HG03103 (cell line): ENCODE measurements at regions not wholly inside any gene's neighbourhood (a gene's known extent, or its start where the extent isn't known, plus 50 kb on each side); places are given as distances from the start of the nearest gene placed in this dataset.

Experiments used
- ATAC-seq: cut with Tn5 transposase; IDR thresholded peaks from one replicate; pipeline ENCODE4 v1.9.1; 2021; ENCODE audit warnings: low read depth; ENCODE audit not compliant: unreplicated experiment

DNA sequence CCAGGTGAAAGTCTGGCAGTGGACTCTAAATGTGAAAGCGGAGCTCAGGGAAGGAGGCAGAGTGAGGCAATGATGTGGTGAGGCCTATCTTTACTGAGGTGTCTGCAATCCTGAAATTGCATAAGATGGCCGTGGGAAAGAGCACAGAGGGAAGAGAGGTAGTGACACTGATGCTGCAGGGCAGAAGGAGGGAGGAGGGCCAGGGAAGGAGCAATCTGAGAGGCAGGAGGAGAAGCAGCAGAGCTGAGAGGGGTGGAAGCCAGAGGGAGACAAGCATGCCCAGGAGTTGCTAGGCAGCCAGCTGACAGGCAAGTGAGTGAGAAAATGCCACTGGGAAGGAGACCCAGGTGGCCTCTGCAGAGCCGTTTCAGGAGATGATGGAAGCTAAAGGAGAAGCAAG, 97.4 kb upstream of the CNR1 start:
- no peak for ATAC-seq

DNA sequence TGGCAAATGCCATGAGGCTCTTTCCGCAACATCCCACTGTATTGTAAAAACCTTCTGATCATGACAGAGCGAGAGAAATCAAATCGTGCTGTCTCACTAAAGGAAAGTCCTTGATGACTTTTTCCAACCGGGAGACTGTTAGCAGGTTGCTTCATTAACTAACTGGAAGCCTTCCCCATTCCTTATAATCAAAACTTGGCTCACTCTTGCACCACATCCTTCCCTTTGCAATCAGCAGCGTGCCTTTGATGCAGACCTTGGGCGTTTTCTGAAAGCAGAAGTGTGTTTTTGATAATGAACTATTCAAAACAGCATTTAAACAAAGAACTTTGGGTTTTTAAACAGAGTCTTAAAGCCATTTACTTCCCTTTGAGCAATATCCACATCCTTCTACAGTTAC, 96.2 kb upstream of the CNR1 start:
- no peak for ATAC-seq

DNA sequence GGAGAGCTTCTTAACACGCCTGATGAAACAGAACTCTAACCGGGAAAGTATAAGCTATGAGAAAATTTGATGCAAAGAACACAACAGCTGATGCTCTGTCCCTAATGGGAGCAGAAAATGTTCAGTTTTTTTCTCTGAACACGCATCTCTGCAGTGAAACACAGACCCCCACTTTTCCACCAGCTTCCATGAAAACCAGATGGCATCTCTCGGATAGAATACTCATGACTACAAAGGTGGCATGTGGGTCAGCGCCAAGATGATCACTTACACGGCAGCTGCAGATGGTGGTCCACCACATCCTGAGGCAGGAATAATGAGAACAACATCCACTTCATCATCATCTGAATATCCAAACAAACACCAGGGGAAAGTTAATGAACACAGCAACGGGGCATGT, 85.2 kb upstream of the CNR1 start:
- ATAC-seq: no peak

DNA sequence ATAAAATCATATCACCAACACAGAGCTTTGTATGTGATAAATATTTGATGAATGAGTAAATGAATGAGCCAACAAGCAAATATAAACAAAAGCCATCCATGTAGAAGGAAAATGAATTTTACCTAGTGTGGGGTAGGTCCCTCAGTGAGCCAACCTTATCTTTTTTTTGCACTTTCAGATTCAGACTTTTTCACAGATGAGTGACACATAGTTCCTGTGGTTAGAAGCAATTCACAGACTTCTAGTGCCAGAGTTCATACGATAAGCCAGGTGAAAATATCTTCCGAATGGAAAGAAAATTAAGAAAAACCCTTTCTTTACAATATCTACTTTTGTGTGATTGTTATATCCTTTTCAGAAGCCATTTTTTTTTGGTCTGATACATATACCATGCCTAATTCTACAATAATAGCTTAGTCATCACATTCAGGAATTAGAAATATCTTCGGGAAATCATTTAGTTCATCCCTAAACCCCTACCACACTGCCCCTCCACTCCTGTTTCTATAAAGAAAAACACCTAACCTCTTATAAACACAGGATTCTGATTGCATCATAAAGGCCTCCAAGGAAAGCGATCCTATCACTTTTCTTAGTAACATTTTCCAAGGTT, 82.7 kb upstream of the CNR1 start:
- ATAC-seq: no peak

DNA sequence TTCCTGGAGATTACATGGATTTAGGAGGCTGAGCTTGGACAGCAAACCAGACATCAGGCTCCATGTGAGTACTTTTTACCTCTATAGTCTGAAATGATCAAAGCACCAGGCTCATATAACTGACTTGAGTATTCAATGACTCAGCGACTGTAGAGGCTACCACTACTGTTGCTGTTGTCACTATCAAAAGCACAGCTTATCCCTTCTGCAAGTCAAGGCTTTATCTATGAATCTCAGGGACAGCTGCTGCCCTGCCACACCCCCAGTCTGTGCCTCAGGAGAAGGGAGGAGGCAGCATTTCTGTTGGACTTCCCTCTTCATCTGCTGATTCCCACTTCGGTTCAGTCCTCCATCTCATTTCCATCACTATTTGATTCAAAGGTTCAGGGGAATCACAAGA, 80.5 kb upstream of the CNR1 start:
- no peak for ATAC-seq

DNA sequence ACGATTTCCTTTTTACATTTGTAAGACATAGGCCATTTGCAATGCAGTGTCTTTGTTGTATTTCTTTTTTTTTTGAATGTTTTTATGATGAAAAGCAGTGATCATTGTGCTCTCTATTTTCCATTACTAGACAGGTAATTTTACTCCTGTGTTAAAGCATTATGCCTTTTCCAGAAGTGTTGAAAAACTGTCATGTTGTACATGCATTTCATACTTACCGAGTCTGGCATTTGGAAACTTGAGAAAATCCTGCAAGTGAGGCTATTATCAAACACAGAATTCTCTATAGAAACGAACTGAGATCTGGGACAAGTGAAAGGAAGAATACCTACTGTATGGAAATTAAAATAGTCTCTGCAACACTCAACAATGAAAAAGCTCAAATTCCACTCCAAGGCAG, 78.6 kb upstream of the CNR1 start:
- no peak for ATAC-seq

DNA sequence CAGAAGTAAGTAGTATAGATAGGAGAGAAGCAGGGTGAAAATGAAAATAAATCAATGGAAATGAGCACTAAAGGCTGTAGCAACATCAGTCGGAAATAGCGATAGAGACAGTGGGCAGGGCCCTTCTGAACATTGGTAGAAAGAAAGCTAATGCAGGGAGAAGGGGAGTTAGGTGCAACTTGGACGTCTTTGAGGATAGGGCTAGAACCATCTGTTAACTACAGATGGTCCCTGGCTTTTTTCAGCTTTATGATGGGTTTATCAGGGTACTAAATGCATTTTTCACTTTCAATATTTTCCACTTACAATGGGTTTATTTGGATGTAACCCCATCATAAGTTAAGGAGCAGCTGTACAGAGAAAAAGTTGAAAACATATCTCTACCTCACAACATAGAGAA, 72.8 kb upstream of the CNR1 start:
- ATAC-seq: no peak

DNA sequence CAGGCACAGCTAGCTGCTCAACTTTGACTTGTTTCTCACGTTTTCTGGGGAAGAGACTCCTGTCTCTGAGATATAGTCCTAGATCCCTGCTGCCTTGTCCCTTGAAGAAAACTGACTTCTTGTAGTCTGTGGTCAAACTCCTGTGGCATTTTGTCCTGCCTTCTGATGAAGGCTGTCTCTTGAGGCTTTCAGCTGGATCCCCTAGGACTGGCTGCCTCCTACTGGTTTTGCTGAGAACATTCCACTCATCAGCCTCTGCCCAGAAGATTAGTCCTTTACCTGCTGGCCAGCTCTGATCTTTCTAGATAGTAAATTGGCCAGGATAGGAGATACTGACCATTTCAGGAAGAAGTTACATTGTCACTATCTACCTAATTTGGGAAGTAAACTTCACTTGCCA, 71.9 kb upstream of the CNR1 start:
- ATAC-seq: no peak

DNA sequence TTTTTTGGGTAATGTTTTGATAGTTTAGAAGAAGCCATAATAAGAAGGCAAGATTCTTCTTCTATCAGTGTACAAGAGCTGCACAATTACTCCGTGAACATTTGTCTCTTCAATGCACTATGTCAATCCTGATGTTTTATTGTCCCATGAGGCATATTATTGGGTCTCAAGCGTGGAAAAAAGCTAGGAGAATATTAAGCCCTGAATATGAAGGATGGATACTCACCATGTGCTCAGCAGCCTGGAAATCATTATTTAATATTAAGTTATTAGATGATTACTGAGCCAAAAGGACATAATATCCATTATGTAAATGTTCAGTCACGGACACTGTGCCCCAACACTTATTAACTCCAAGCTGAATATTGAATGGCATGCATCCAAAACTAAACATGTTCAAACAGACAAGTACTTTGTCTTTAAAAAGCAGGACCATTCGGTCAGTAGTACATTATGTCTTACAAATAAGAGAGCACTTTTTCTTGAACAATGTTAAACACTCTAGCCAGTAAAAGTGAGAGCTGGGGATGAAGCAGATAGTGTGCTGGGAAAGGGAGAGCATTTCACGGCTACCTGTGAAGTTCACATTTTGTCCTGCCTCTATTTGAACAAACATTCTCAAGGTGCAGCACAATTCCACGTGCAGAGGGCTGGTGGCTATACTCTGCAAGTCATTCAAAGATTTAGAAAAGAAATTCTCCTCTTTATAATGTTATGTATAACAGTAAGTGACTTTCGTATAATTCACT, 70.6 kb upstream of the CNR1 start:
- no peak for ATAC-seq

DNA sequence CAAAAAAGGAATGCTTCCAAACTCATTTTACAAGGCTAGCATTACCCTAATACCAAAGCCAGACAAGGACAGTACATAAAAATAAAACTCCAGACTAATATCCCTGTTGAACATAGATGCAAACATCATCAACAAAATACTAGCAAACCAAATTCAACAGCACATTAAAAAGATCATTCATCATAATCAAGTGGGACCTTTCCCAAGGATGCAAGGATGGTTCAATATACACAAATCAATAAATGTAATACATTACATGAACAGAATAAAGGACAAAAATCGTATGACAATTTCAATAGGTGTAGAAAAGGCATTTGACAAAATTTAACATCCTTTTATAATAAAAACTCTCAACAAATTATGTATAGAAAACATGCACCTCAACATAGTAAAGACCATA, 66.6 kb upstream of the CNR1 start:
- no peak for ATAC-seq

DNA sequence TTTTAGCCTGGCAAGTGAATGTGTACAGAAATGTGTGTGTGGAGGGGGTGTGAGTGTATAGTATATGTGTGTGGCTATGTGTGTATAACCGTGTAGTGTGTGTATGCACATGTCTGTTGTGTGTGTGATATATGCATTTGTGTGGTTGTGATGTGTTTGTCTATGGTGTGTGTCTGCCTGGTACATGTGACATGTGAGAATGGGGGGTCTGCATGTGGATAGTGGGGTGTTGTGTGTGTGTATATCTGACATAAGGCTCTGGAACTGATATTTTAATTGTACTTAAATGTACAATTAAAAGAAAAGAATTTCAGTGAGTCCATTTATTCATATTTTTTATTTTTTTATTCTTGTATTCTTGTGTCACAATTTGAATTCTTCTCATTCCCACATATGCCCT, 57.2 kb upstream of the CNR1 start:
- ATAC-seq: no peak

DNA sequence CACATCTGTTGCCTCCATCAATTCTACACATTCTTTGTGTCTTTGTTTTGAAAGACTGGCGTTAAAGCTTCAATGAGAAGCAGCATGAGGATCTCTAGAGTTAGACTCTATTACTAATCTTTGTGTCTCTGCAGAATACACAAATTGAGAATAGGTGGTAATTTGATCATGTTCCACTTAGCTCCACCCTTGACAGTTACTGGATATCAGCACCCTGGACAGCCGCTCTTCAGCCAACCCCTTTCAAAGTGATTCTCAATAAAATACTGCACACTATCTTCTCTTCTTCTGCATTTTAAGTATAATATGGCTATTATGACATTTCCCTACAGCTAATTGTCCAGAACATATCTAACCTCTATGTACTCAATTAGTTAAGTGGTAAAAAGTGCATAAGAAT, 54.3 kb upstream of the CNR1 start:
- ATAC-seq: no peak

DNA sequence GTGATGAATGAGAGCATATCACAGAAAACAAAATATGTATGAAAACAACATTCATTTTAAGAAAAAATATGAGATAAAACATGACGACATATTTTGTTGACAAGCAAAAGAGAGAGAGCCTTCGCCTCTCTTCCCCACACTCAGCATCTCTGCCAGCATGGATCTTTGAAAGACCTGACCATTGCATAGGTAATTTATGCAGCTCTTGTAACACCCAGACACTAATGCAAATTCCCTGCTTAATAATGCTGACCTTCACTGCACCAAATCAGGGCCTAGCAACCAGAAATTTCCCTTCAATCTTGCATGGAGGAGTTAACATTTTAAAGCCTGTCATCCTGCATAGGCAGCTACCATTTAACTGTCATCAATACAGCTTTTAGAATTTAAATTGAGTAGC, 50.0 kb upstream of the CNR1 start:
- no peak for ATAC-seq
